Skeletal muscle satellite cell (primary cell): ENCODE measurements at regions not wholly inside any gene's neighbourhood (a gene's known extent, or its start where the extent isn't known, plus 50 kb on each side); places are given as distances from the start of the nearest gene placed in this dataset.

Source experiments
- H3K27me3 ChIP-seq: 2 replicates; pipeline ENCODE4 v1.7.0; 2013; ENCODE audit warnings: low read length; ENCODE audit not compliant: control insufficient read depth, insufficient read depth
- H3K36me3 ChIP-seq: 2 replicates; pipeline ENCODE4 v1.7.0; 2013; ENCODE audit warnings: mild to moderate bottlenecking, control low read depth, low read length; ENCODE audit not compliant: insufficient read depth
- H3K4me1 ChIP-seq: 2 replicates; pipeline ENCODE4 v1.7.0; 2013; ENCODE audit warnings: low read length; ENCODE audit not compliant: control insufficient read depth, insufficient read depth
- H3K4me2 ChIP-seq: 2 replicates; pipeline ENCODE4 v1.7.0; 2013; ENCODE audit warnings: mild to moderate bottlenecking, low read length
- H3K4me3 ChIP-seq: 2 replicates; pipeline ENCODE4 v1.7.0; 2013; ENCODE audit warnings: low read length
- H3K9ac ChIP-seq: 2 replicates; pipeline ENCODE4 v1.7.0; 2013; ENCODE audit warnings: mild to moderate bottlenecking, low read depth, low read length, moderate library complexity
- H3K9me3 ChIP-seq: replicated peaks from 2 replicates; pipeline ENCODE4 v1.7.0; 2013; ENCODE audit warnings: mild to moderate bottlenecking, control low read depth, low read length

DNA sequence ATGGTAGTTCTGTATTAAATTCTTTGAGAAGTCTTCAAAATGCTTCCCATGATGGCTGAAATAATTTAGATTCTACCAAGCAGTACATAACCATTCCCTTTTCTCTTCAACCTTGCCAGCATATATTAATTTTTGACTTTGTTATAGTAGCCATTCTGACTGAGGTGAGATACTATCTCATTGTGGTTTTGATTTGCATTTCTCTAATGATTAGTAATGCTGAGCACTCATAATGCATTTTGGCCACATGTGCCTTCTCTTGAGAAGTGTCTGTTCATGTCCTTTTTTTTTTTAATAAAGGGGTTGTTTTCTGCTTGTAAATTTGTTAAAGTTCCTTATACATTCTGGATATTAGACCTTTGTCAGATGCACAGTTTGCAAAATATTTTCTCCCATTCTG lies 173.9 kb downstream of the CALCRL start:
- Histone ChIP-seq H3K4me2 (no peak overlapping the region), H3K27me3 (no peaks in the 10 kb centered on the region), H3K4me3 (no peak overlapping the region), H3K4me1 (no peaks in the 10 kb centered on the region), H3K9ac (no peak overlapping the region), H3K36me3 (no peaks in the 10 kb centered on the region), H3K9me3 (no peaks in the 10 kb centered on the region)

DNA sequence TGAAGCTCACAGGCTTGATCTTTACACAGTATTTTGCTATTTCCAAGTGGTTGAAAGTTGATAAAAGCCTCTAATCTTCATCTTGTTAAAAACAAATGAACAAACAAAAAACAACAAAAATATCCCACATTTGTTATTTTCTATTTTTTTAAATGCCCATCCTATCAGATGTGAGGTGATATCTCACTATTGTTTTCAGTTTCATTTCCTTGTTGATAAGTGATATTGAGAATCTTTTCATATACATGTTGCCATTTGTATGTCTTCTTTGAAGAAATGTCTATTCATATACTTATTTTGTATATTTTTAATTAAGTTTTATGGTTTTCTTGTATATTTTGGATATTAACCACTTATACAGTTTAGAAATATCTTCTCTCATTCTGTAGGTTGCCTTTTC lies 175.8 kb downstream of the CALCRL start:
- Histone ChIP-seq H3K4me3 (no peak overlapping the region), H3K4me2 (no peak overlapping the region)

DNA sequence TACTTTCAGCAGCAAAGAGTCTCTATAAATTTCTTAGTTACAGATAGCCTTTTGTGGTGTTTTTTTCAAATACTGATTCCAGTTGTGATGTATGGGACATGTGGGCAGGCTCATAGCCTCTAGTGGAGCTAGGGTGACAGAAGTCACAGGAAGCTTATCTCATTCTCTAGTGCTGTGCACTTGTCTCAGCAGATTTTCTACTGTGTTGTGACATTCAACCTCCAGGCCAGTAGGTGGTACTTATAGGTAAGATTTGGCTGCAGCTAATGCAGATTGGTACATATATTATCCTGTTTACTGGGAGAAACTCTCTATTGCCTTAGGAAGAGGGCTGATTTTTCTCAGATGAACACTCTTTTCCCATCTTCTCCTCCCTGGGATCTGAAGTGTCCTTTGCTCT lies 176.2 kb downstream of the CALCRL start:
- Histone ChIP-seq H3K4me3 (no peak overlapping the region), H3K4me1 (no peaks in the 10 kb centered on the region), H3K9me3 (no peaks in the 10 kb centered on the region), H3K9ac (no peak overlapping the region), H3K27me3 (no peaks in the 10 kb centered on the region), H3K36me3 (no peaks in the 10 kb centered on the region), H3K4me2 (no peak overlapping the region)

More for the DNA sequence above, 175.8 kb downstream of the CALCRL start:
- H3K27me3 ChIP-seq: no peaks in the 10 kb centered on the region
- H3K9me3 ChIP-seq: no peaks in the 10 kb centered on the region
- H3K9ac ChIP-seq: no peak overlapping the region
- H3K36me3 ChIP-seq: no peaks in the 10 kb centered on the region
- H3K4me1 ChIP-seq: no peaks in the 10 kb centered on the region

- H3K36me3 ChIP-seq: no peaks in the 10 kb centered on the region
- no peaks in the 10 kb centered on the region for H3K4me1 ChIP-seq
- H3K27me3 ChIP-seq: no peaks in the 10 kb centered on the region
- no peaks in the 10 kb centered on the region for H3K9me3 ChIP-seq
- H3K4me2 ChIP-seq: no peak overlapping the region
- H3K9ac ChIP-seq: no peak overlapping the region
- H3K4me3 ChIP-seq: no peak overlapping the region
Measured at GRCh38 chr2:187266645-187267044, 181.4 kb downstream of the CALCRL start.

- H3K36me3 ChIP-seq: no peaks in the 10 kb centered on the region
- no peaks in the 10 kb centered on the region for H3K9me3 ChIP-seq
- H3K27me3 ChIP-seq: no peaks in the 10 kb centered on the region
Measured at GRCh38 chr2:187266147-187266546, 181.9 kb downstream of the CALCRL start.

GRCh38 chr2:187264612-187265011 lies 183.4 kb downstream of the CALCRL start:
- no peaks in the 10 kb centered on the region for H3K4me1 ChIP-seq
- no peaks in the 10 kb centered on the region for H3K9me3 ChIP-seq
- no peak overlapping the region for H3K9ac ChIP-seq
- H3K36me3 ChIP-seq: no peaks in the 10 kb centered on the region
- no peak overlapping the region for H3K4me2 ChIP-seq
- no peaks in the 10 kb centered on the region for H3K27me3 ChIP-seq
- no peak overlapping the region for H3K4me3 ChIP-seq

More at GRCh38 chr2:187266147-187266546, 181.9 kb downstream of the CALCRL start:
- Histone ChIP-seq H3K4me2 (no peak overlapping the region), H3K4me1 (no peaks in the 10 kb centered on the region), H3K9ac (no peak overlapping the region), H3K4me3 (no peak overlapping the region)

- Histone ChIP-seq H3K9ac (no peak overlapping the region), H3K9me3 (no peaks in the 10 kb centered on the region), H3K36me3 (no peaks in the 10 kb centered on the region), H3K27me3 (no peaks in the 10 kb centered on the region), H3K4me1 (no peaks in the 10 kb centered on the region), H3K4me2 (no peak overlapping the region), H3K4me3 (no peak overlapping the region)
Measured at GRCh38 chr2:187263675-187264560, 184.1 kb downstream of the CALCRL start.

DNA sequence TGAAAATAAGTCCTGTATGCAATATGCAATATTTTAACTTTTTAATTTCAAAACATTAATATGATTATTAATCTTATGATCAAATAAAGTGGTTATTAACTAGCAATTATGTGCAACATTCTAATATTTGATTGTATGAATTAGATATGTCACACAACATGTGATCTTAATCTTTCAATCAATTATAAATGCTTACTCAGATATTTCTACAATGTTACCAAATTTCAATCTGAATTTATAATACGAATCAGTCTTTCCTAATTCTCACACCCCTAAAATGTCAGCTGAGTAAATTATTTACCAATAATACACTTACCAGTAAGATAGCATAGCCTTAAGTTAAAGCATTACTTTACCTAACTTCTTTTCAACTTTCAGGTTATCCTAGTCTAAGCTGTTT lies 186.3 kb downstream of the CALCRL start:
- no peak overlapping the region for H3K4me3 ChIP-seq
- H3K36me3 ChIP-seq: no peaks in the 10 kb centered on the region
- no peaks in the 10 kb centered on the region for H3K4me1 ChIP-seq
- H3K9me3 ChIP-seq: no peaks in the 10 kb centered on the region
- no peaks in the 10 kb centered on the region for H3K27me3 ChIP-seq
- H3K9ac ChIP-seq: no peak overlapping the region
- no peak overlapping the region for H3K4me2 ChIP-seq

DNA sequence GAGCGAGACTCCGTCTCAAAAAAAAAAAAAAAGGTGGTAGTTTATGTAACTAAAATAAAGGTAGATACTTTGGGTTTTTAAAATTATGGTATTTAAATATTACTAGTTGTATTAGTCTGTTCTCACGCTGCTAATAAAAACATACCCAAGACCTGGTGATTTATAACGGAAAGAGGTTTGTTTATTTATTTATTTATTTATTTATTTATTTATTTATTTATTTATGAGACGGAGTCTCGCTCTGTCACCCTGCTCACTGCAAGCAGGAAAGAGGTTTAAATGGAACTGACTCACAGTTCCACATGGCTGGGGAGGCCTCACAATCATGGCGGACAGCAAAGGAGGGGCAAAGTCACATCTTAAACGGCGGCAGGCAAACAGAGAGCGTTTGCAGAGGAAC lies 196.0 kb downstream of the CALCRL start:
- no peaks in the 10 kb centered on the region for H3K36me3 ChIP-seq
- no peak overlapping the region for H3K4me2 ChIP-seq
- H3K4me1 ChIP-seq: no peaks in the 10 kb centered on the region
- no peak overlapping the region for H3K9ac ChIP-seq
- H3K9me3 ChIP-seq: no peaks in the 10 kb centered on the region
- no peaks in the 10 kb centered on the region for H3K27me3 ChIP-seq
- no peak overlapping the region for H3K4me3 ChIP-seq

DNA sequence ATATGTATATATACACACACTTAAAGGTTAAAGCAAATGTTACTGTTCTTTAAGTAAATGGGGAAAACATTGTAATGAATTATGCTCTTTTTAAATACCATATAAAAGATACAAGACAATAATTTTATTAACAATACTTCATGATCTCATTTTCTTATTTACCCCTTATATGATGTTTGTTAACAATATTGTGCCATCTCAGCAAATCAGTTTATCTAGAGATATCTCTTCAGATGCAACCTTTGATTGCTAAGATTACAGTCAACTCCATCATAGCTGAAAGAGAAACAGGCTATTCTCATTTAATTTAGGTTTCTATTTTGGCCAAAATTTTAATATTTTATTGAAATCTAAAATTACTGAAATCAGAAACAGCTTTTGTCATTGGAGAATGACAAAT lies 197.9 kb downstream of the CALCRL start:
- Histone ChIP-seq H3K9me3 (no peaks in the 10 kb centered on the region), H3K4me3 (no peak overlapping the region), H3K4me1 (no peaks in the 10 kb centered on the region), H3K27me3 (no peaks in the 10 kb centered on the region), H3K9ac (no peak overlapping the region), H3K36me3 (no peaks in the 10 kb centered on the region), H3K4me2 (no peak overlapping the region)

- Histone ChIP-seq H3K4me1 (peaks cover 5% of the 10 kb centered on the region), H3K4me2 (no peak overlapping the region), H3K36me3 (no peaks in the 10 kb centered on the region), H3K4me3 (no peak overlapping the region), H3K27me3 (no peaks in the 10 kb centered on the region), H3K9ac (no peak overlapping the region), H3K9me3 (no peaks in the 10 kb centered on the region)
Measured at GRCh38 chr2:187233811-187234210, 214.2 kb downstream of the CALCRL start.

GRCh38 chr2:187232749-187233148 lies 215.3 kb downstream of the CALCRL start:
- no peak overlapping the region for H3K4me3 ChIP-seq
- no peaks in the 10 kb centered on the region for H3K9me3 ChIP-seq
- peaks cover 5% of the 10 kb centered on the region for H3K4me1 ChIP-seq
- H3K4me2 ChIP-seq: no peak overlapping the region
- no peaks in the 10 kb centered on the region for H3K36me3 ChIP-seq
- no peaks in the 10 kb centered on the region for H3K27me3 ChIP-seq
- no peak overlapping the region for H3K9ac ChIP-seq
